ENCODE measurements at regions not wholly inside any gene's neighbourhood (a gene's known extent, or its start where the extent isn't known, plus 50 kb on each side); places are given as distances from the start of the nearest gene placed in this dataset.

DNA sequence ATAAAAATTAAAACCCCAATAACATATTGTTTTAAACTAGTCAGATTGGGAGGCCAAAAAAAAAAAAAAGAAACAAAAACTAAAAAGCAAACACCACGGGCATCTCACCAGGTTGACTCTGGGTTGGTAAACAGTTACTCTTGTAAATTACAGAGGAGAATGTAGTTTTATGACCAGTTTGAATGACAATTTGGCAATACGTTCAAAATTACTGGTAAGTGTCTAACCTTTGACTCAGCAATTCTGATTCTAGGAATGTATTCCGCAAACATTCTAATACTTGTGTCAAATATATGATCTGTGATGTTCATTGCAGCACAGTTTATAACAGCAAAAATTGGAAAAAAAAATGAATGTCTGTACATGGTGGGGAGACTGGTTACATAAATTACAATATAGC, 1376.0 kb downstream of the TBC1D22A start:
- DNase-seq = no peak

DNA sequence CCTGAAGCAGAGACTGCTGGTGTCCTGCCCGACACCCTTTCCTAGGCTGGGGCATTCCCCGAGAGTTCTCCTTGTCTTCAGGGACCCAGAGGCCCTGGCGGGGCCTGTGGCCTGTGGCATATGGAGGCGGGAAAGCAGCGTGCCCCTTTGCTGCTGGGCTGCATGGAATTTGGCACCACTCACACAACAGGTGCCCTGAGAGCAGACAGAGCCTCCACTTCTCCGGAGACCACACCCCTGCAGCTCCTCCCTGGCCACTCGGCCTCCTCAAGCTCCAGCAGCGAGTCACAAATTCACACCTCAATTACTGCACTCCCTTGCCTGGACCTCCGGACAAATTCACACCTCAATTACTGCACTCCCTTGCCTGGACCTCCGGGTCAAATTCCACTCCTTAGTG, 1375.2 kb downstream of the TBC1D22A start:
- no peak for DNase-seq

- DNase-seq = no peak
Measured at GRCh38 chr22:48135592-48135991, 1373.1 kb downstream of the TBC1D22A start.

GRCh38 chr22:48125416-48125815, 1363.0 kb downstream of the TBC1D22A start:
- no peak for DNase-seq

- no peak for DNase-seq
Measured at GRCh38 chr22:48121984-48122383, 1359.5 kb downstream of the TBC1D22A start.

DNA sequence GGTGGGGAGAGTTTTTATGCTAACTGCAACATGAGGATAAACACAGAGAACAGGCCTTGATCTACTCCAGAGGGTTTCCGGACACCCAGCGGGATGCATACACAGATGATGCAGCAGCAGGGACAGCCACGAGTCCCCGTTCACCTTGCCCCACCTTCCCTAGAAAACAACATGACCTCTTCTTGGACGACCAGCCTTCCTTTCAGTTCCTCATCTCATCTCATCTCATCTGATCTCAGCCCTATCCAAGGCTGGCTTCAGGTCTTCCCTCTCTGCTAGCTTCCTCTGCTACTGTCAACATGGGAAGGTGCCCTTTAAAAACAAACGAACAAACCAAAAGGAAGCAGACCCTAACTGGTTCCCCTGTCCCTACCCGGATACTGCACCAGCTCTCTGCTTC, 1356.2 kb downstream of the TBC1D22A start:
- DNase-seq = no peak

GRCh38 chr22:48116871-48117270, 1354.4 kb downstream of the TBC1D22A start:
- no peak for DNase-seq

- no peak for DNase-seq
Measured at GRCh38 chr22:48112687-48113521, 1350.5 kb downstream of the TBC1D22A start.

- DNase-seq = no peak
Measured at GRCh38 chr22:48106715-48107259, 1344.3 kb downstream of the TBC1D22A start.

DNA sequence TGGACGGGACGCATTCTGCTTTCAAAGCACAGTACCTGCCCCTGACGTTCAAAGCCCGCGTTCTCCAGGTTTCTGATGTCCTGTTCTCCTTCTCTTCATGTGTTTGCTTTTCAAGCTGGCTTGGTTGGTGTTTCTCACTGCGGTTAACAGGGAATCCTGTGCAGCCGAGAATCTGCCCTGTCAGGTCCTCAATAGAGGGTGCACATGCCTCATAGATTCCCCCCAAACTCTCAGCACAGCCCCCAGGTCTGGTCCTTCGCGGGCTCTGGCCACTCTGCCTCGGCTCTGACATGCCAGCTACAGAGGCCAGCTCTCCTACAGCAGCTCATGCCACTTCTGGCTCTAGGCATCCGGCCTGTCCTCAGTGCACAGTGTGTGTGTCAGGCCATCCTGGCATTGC, 1343.8 kb downstream of the TBC1D22A start:
- DNase-seq = no peak

GRCh38 chr22:48105259-48105658, 1342.8 kb downstream of the TBC1D22A start:
- no peak for DNase-seq

DNA sequence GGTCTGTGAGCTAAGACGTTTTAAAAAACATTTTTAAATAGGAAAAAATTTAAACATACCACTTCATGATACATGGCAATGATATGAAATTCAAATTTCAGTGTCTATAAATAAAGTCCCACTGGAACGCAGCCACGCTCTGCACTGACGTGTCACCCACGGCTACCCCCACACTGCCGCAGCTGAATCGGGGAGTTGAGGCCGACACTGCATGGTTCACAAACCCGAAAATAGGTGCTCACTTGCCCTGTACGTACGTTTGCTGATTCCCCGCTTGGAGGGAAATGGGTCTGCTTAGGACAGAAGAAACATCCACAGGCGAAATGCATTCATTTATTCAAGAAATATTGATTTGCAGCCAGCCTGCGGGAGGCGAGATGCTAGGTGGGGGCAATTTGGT, 1342.3 kb downstream of the TBC1D22A start:
- DNase-seq = no peak

- no peak for DNase-seq
Measured at GRCh38 chr22:48104102-48104738, 1341.8 kb downstream of the TBC1D22A start.

GRCh38 chr22:48103126-48103875, 1340.9 kb downstream of the TBC1D22A start:
- no peak for DNase-seq

- DNase-seq = no peak
Measured at GRCh38 chr22:48102581-48102980, 1340.1 kb downstream of the TBC1D22A start.

DNA sequence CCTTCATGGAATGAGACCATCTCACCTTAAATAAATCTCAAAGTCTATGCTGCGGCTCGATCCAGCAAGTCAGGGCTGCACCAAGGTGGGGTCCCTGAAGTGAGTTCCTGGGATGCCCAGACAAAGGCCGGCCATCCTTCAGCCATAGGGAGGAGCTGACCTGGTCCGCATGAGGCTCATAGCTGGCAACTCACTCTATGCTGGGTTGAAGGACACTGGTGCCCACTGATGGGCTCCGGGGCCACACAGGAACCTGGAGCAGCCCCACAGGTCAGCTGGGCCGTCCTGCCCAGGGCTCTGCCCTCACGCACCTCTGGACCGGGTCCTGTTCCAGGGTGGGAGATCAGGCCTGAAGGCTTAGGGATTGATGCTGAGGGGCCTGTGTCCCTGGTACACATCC, 1339.3 kb downstream of the TBC1D22A start:
- no peak for DNase-seq

DNA sequence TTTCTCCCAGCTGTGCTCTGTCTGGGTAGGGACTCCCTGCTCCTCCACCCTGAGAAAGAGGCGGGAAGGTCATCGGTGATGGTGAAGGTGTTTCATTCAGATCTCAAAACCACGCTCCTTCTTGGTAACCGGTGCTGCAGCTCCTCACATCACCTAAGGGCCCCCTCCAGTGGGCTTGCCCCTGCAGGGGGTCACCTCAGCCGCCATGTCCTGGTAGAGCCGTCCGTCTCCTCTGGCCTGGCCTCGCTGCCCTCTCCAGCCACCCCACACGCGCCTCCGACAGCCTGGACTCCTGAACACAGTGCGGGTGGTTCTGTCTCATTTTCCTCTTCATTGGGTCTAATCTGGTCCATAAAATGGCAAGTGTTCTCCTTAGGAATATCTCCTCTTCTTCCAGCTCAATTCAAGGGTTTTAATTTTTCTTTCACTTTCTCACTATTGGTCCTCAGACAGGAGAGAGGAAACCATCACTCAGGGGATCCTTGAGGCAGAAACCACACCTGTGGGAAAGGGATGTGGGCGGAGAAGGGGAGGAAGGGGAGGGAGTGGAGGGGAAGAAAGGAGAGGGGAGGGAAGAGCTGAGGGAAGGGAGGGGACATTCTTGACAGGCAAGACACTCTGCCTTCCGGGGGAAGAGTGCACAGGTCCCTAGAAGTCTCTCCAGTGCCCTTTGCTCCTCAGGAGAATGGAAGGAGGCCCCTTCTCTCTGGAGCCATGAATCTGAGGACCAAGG, 1338.4 kb downstream of the TBC1D22A start:
- no peak for DNase-seq

GRCh38 chr22:48099671-48100070, 1337.2 kb downstream of the TBC1D22A start:
- no peak for DNase-seq

DNA sequence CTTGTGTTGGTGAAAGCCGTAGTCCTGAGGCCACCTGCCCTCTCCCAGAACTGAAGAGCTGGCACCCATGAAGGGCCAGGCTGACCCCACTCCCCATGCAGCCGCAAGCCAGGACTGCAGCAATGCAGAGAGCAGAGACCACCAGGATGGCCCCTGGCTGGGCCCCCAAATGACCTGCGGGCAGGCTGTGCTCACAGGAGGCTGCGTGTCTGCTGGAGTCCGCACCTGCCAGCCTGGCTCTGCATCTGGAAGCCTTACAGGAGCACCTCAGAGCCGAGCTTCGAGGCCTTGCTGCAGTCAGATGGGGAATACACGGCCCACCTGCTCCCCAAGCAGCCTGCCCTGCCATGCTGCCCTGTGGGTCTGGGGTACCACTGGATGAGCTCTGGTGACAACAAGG, 1336.8 kb downstream of the TBC1D22A start:
- DNase-seq = no peak

DNA sequence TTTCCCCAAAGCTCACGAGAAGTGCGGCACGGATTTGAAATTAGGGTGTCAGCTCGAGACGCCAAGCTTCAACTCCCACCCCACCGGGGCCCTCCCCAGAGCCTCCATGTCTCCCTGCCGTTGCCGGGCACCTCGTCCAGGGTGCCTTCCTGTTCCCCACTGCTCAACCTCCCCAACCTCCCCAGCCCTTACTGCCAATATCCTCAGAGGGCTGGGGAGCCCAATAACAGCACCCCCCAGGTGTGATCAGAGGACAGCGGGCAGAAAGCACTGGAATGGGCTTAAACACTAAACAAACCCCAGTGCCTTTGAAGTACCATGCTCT, 1336.4 kb downstream of the TBC1D22A start:
- no peak for DNase-seq

DNA sequence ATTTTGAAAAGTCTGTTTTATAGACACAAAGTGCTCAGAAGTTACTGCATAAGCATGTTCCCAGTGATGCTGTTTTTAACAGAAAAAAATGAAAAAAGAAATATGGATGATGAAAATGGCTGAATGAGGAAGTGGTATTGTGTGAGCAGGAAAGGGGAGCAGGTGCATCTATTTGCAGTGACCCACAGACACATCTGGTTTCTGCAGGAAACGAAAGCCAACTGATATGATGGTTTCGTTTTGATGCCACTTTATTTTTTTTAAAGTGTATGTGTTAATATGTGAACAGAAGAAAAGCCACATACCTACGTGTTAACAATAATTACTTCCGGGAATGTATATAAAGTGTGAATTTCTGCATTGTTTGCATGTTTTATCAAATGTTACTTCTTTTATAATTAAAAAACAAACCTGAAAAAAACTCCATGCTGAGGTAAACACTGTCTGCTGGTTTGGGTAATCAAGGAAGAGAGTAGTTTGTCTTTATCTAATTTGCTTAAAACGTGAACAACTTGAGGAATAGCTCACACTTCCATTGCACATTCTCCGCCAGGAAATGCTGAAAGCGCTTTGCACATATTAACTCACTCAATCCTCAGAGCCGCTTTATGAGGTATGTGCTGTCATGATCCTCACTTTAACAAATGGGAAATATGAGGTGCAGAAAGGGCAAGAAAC, 1335.9 kb downstream of the TBC1D22A start:
- no peak for DNase-seq

- no peak for DNase-seq
Measured at GRCh38 chr22:48097723-48098122, 1335.3 kb downstream of the TBC1D22A start.
